Mesodermal cell (in vitro differentiated cells): ENCODE measurements at regions not wholly inside any gene's neighbourhood (a gene's known extent, or its start where the extent isn't known, plus 50 kb on each side); places are given as distances from the start of the nearest gene placed in this dataset.

Source experiments
- H3K27ac ChIP-seq: 2 replicates; pipeline ENCODE4 v1.7.0; 2013; ENCODE audit warnings: mild to moderate bottlenecking, low read depth, low read length, moderate library complexity; ENCODE audit not compliant: severe bottlenecking
- H3K36me3 ChIP-seq: 2 replicates; pipeline ENCODE4 v1.7.1; 2013; ENCODE audit warnings: mild to moderate bottlenecking, low read length, moderate library complexity; ENCODE audit not compliant: control insufficient read depth, insufficient read depth
- H3K4me1 ChIP-seq: one replicate; pipeline ENCODE4 v1.7.1; 2013; ENCODE audit warnings: mild to moderate bottlenecking, low read length; ENCODE audit not compliant: insufficient read depth, control insufficient read depth, poor library complexity, severe bottlenecking
- H3K4me3 ChIP-seq: 2 replicates; pipeline ENCODE4 v1.7.0; 2013; ENCODE audit warnings: low read length, control low read depth, mild to moderate bottlenecking; ENCODE audit not compliant: insufficient read depth, poor library complexity, severe bottlenecking; ENCODE audit errors: extremely low read depth
- H3K9me3 ChIP-seq: 2 replicates; pipeline ENCODE4 v1.7.1; 2013; ENCODE audit warnings: mild to moderate bottlenecking, low read length, moderate library complexity; ENCODE audit not compliant: control insufficient read depth
- WGBS, 2 experiments: methylation state at CpG; one replicate each; pipeline ENCODE4 v1.1.5; 2013; ENCODE audit warnings: missing lambda C conversion rate in 2 of 2; ENCODE audit not compliant: insufficient coverage in 2 of 2; 5-methylcytosine and 5-hydroxymethylcytosine counted together

DNA sequence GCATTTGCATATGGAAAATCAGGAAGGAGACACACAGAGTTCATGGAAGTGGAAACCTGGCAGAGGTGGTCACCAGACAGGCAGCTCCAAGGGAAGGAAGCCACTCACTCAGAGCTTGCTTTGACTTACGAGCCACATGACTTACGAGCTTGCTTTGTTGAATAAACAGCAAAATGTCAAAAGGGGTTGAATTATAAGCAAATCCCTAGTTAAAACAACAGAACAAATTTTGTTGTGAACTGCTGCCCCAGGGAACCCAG lies 164.3 kb downstream of the SYK start:
- H3K4me3 ChIP-seq, result no peak overlapping the region
- H3K36me3 ChIP-seq, result no peaks in the 10 kb centered on the region
- H3K9me3 ChIP-seq, result peaks cover 9% of the 10 kb centered on the region
- 94% methylated on average over 2 of the region's 2 CpGs; no CpG with 5 or more reads in 1 of the 2 experiments for WGBS, 2 experiments
- peaks cover 14% of the 10 kb centered on the region for H3K4me1 ChIP-seq
- no peak overlapping the region for H3K27ac ChIP-seq

DNA sequence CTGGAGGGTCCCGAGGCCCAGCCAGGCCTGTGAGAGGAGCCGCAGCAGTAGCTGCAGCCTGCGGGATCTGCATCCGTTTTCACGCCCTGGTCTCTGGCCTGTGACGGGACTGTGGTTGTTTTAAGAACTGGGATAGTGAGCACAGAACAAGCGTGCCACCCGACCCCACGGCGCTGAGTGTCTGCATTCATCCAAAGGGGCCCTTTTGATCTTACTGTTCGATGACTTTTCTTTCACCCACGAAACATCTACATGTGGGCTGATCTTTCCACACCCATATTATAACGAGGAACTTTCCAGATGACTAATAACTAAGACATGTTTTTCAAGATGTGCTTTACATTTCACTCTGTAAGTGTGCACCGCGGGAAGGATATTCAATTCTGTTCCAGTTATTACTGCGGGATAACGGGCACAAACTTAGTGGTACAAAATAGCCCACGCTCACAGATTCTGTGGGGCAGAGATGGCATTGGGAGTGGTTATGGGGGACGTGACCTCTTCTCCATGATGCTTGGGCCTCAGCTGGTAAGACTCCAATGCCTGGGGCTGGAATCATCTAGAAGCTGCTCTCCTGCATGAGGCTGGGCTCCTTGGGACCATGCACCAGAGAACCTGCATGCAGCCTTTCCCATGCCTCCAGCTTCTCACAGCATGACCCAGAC lies 165.0 kb downstream of the SYK start:
- H3K27ac ChIP-seq, result no peak overlapping the region
- no peak overlapping the region for H3K4me3 ChIP-seq
- WGBS, 2 experiments, result 96 to 98% methylated on average over 15 to 18 of the region's 19 CpGs
- peaks cover 9% of the 10 kb centered on the region for H3K9me3 ChIP-seq
- peaks cover 14% of the 10 kb centered on the region for H3K4me1 ChIP-seq
- H3K36me3 ChIP-seq, result no peaks in the 10 kb centered on the region

DNA sequence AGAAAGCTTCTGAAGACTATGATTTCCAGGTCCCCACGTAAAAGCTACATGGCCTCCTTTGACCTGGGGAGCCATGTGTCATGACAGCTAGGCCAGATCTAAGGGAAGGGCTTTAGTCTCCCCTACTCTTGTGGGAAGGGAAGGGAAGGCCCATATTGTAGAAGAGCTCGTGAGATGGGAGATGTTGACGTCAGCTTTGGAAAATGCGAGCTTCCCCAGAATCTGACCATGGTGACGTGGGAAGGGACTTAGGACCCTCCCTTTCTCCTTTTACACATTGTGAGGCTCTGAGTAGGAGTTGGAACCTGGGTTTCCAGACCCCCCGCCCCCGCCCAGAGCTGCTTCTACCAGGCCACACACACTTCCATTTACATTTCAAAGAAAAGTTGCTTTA lies 165.5 kb downstream of the SYK start:
- WGBS, 2 experiments, result 50% methylated on average over 2 to 3 of the region's 7 CpGs
- peaks cover 14% of the 10 kb centered on the region for H3K4me1 ChIP-seq

DNA sequence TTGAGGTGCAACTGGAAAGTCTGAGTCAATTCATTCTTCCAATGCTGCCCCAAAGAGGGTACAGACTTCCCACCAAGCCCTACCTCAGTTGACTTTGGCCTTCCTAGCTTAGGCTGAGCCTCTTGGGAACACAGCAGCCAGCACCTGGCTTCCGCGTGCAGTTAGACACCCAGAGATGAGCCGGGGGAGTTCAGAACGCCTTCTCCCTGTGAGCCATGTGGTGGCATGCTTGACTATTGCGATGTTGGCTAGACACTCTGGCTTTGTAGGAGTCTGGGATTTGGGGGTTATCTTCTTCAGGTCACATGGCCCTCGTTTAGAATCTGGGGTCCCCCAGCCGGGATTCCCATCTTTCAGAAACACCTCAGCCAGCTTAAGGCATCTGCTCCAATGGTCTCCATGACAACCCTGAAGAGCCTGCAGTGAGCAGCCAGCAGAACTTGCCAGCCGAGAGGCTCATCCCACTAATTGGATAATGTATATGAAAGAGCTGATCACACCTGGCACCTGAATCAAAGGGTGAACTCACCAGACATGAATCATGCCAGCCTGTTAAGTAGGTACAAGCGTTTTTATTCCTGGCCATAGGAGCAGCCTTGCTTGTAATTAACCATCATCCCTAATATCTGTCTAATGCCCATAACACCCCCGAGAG lies 167.5 kb downstream of the SYK start:
- 86 to 93% methylated on average over 3 to 7 of the region's 10 CpGs for WGBS, 2 experiments

More for the DNA sequence above, 165.5 kb downstream of the SYK start:
- Histone ChIP-seq H3K9me3 (peaks cover 9% of the 10 kb centered on the region), H3K4me3 (no peak overlapping the region), H3K36me3 (no peaks in the 10 kb centered on the region), H3K27ac (no peak overlapping the region)

DNA sequence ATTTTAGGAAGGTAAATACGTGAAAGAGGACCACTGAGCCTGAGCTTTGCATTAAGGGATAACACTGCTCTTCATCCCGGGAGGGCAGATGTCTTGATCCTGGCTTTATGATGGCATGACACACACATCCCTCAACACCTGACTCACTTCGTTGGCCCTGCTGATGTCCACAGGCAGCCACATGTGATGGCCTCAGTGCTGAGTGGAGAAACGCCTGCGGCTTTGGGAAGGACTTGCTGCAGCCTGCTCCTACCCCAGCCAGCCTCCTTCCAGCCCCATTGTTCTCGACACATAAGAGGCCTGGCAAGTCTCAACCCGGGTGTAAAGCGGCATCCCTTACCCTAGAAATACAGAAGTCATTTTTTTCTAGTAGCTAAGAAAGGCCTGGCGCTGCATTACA lies 169.0 kb downstream of the SYK start:
- H3K36me3 ChIP-seq, result no peaks in the 10 kb centered on the region
- H3K4me1 ChIP-seq, result peaks cover 11% of the 10 kb centered on the region
- WGBS, 2 experiments, result 74 to 87% methylated on average over 2 to 8 of the region's 9 CpGs
- H3K4me3 ChIP-seq, result no peak overlapping the region
- H3K27ac ChIP-seq, result no peak overlapping the region
- H3K9me3 ChIP-seq, result peaks cover 9% of the 10 kb centered on the region

More for the DNA sequence above, 167.5 kb downstream of the SYK start:
- H3K27ac ChIP-seq, result no peak overlapping the region
- H3K4me1 ChIP-seq, result peaks cover 19% of the 10 kb centered on the region
- H3K9me3 ChIP-seq, result peaks cover 9% of the 10 kb centered on the region
- no peaks in the 10 kb centered on the region for H3K36me3 ChIP-seq
- H3K4me3 ChIP-seq, result no peak overlapping the region

DNA sequence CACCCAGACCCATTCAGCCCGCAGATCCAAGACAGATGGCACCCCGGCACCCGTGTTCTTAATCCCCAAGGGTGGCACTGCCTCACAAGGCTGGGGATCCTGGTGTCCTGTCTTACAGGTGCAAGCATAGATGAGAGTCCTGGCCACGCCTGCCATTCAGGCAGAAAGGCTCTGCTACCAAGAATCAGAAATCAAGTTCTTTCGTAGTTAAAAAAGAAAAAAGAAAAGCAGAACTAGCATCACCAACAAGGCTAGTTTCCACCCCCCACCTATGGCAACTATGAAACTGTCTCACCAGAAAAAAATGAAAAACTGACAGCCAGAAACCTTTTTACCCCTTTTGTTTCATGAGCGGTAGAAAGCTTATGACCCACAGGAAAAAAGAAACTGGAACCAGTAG lies 170.4 kb downstream of the SYK start:
- Histone ChIP-seq H3K4me1 (peaks cover 9% of the 10 kb centered on the region), H3K27ac (no peak overlapping the region), H3K9me3 (peaks cover 5% of the 10 kb centered on the region), H3K36me3 (no peaks in the 10 kb centered on the region), H3K4me3 (no peak overlapping the region)
- WGBS, 2 experiments, result 88 to 98% methylated on average over 5 of the region's 6 CpGs

DNA sequence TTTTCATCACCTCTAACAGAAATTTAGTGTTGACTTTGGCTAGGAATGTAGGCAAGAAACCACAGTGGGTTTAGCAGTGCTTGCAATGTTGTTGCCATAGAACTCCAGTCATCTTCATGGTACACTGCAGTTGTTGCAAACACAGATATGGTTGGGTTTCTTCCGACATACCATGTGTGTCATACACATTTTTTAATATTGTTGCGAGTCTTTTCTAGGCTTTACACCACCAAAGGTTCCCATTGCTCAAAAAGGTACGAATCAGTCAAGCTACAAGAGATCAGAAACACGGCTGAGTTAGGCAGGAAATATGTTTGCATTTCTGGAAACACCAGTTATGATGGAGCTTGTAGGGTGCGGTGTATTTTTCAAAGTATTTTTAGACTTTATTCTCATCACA lies 172.4 kb downstream of the SYK start:
- no peak overlapping the region for H3K4me3 ChIP-seq
- WGBS, 2 experiments, result 96 to 100% methylated on average over 1 to 4 of the region's 5 CpGs

DNA sequence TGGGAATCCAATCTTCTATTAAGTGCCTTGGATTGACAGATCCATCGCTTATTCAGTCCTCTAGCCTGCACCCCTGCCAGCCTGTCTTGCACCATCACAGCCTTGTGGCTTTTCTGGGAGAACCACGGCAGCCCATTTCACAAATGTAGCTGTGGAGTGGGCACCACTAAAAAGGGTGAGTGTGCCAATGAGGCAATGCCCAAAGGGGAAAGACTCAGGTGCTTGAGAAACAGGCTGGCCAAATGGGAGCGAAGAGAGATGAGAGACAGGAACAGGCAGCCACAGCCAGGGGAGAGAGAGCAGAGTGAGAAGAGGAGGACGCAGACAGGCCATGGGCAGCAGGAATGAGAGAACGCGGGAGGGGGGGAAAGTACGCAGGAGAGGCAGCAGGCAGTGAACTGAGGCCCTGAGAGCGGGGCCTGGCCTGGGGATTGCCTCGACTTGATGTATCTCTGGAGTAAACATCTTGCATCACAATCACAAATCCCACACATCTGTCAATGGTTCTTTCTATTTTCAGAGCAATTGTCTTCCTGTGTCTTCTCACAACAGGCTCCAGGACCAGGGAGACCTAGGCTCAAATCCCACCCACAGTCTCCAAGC lies 173.1 kb downstream of the SYK start:
- Histone ChIP-seq H3K9me3 (no peaks in the 10 kb centered on the region), H3K4me3 (no peak overlapping the region), H3K4me1 (peaks cover 4% of the 10 kb centered on the region), H3K27ac (no peak overlapping the region), H3K36me3 (no peaks in the 10 kb centered on the region)
- whole genome bisulfite sequencing, 2 experiments, result 80 to 88% methylated on average over 5 to 9 of the region's 9 CpGs

More for the DNA sequence above, 172.4 kb downstream of the SYK start:
- no peak overlapping the region for H3K27ac ChIP-seq
- peaks cover 4% of the 10 kb centered on the region for H3K4me1 ChIP-seq
- no peaks in the 10 kb centered on the region for H3K9me3 ChIP-seq
- no peaks in the 10 kb centered on the region for H3K36me3 ChIP-seq

DNA sequence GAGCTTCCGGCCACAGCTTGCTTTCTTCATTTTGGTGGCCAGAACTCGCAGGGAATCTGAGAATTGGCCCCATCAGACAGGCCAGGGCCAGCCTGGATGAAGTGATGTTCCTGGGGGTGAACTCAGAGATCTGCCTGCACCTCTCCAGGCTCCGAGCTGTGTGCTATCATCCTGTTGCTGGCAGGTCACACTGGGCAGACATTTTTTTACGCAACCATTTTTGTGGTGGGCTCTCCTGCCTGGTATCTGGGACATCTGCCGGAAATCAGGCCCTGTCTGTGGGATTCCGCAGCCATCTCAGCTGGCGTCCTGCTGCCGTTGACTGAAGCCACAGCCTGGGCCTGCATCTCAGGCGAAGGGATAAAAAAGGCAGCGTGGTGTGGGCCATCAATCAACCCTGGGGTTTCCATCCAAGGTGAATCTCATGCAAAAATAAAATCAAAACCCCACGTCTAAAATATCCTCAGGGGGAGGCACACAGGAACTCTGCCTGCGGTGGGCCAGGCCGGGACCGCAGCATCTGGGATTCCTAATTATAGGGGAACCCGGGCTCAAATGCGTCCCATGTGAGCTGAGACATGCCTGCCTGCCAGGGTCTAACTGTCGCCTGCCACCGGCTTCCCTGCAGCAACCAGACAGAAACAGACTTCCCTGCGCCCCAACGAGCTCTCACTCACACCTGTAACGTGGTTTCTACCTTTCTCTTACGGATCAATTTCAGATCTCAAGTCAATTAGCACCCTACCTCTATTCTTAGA lies 174.3 kb downstream of the SYK start:
- WGBS, 2 experiments, result 87 to 92% methylated on average over 18 to 21 of the region's 22 CpGs
- Histone ChIP-seq H3K27ac (no peak overlapping the region), H3K4me1 (peaks cover 4% of the 10 kb centered on the region), H3K4me3 (no peak overlapping the region), H3K9me3 (no peaks in the 10 kb centered on the region), H3K36me3 (no peaks in the 10 kb centered on the region)

DNA sequence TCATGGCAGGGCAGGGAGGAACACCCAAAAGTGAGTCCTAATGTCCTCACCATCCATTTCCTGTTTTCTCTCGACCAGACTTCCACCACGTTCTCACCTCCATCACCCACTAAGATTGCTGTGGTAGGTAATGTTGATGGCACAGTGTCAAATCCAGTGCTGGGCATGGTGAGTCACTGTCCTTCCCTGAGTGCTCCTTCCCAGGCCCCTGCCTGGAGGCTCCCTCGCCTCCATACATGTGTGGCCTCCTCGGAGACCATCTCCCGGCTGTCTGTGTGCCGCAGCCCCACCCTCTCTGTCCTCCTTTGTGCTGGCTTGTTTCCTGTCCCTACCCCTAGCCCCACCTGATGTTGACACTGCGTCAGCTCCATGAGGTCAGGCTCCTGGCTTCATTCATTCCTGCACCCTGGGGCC lies 177.5 kb downstream of the SYK start:
- Histone ChIP-seq H3K4me3 (no peak overlapping the region), H3K36me3 (no peaks in the 10 kb centered on the region), H3K27ac (no peak overlapping the region), H3K9me3 (no peaks in the 10 kb centered on the region), H3K4me1 (no peaks in the 10 kb centered on the region)
- 81 to 87% methylated on average over 4 of the region's 7 CpGs for WGBS, 2 experiments
